Kidney (tissue), 13 donors: ENCODE measurements at regions not wholly inside any gene's neighbourhood (a gene's known extent, or its start where the extent isn't known, plus 50 kb on each side); places are given as distances from the start of the nearest gene placed in this dataset.

Experiments
- DNase-seq, 5 donors: peaks; one replicate each; pipeline ENCODE4 v3.0.0-alpha.2; 2013 to 2020
- FAIRE-seq: peaks from 2 replicates; lab custom pipeline; 2012; peaks lifted over from hg19 to GRCh38; lab: Jason Lieb, UNC
- H3K27ac ChIP-seq, 2 donors: one replicate each; pipeline ENCODE4 v1.7.0; 2013; ENCODE audit warnings: low read depth in 2 of 2, low read length in 2 of 2, inconsistent platforms in 1 of 2
- H3K27me3 ChIP-seq: one replicate; pipeline ENCODE4 v1.7.1; 2013; ENCODE audit warnings: low read length, inconsistent platforms; ENCODE audit not compliant: control insufficient read depth, insufficient read depth
- H3K36me3 ChIP-seq, 3 donors: one replicate each; pipeline versions ENCODE4 v1.7.0 to v1.7.1; 2013; ENCODE audit warnings: low read length in 3 of 3, control low read depth in 1 of 3, inconsistent platforms in 1 of 3; ENCODE audit not compliant: insufficient read depth in 3 of 3, control insufficient read depth in 2 of 3
- H3K4me1 ChIP-seq, 3 donors: one replicate each; pipeline versions ENCODE4 v1.7.0 to v1.7.1; 2013; ENCODE audit warnings: low read length in 3 of 3, inconsistent platforms in 1 of 3, low read depth in 1 of 3; ENCODE audit not compliant: control insufficient read depth in 2 of 3, insufficient read depth in 2 of 3
- H3K4me3 ChIP-seq, 3 donors: one replicate each; pipeline versions ENCODE4 v1.7.0 to v1.8.1; 2013; ENCODE audit warnings: low read length in 3 of 3, control low read depth in 1 of 3, inconsistent platforms in 1 of 3
- H3K9ac ChIP-seq, 3 donors: one replicate each; pipeline versions ENCODE4 v1.7.0 to v1.7.1; 2013; ENCODE audit warnings: low read length in 3 of 3, control low read depth in 1 of 3, inconsistent platforms in 1 of 3
- H3K9me3 ChIP-seq, 3 donors: one replicate each; pipeline versions ENCODE4 v1.7.0 to v1.7.1; 2013; ENCODE audit warnings: low read length in 3 of 3, control low read depth in 1 of 3, inconsistent platforms in 1 of 3; ENCODE audit not compliant: control insufficient read depth in 2 of 3, insufficient read depth in 1 of 3
- CTCF ChIP-seq: IDR thresholded peaks from 3 replicates; pipeline ENCODE4 v1.5.1; 2012; ENCODE audit warnings: mild to moderate bottlenecking, moderate library complexity, borderline replicate concordance; ENCODE audit not compliant: insufficient read depth; ENCODE audit errors: extremely low read depth
- intact Hi-C: fragments of 100-400 bp; cut with DNase I; formaldehyde crosslinking; loops from one replicate; pipeline ENCODE4 v1.11.1; 2022
- donor health status: control.
- donor health status: control.
- donor health status: control.
- donor health status: control.
- donor health status: control.
- donor health status: DM: yes; HTN: yes; CAD: no.
- donor health status: Normal renal cell carcinoma (clear cell type).

- DNase-seq (no peak), FAIRE-seq (no peak)
- Histone ChIP-seq H3K36me3 (no peaks in the 10 kb centered on the region), H3K9me3 (no peaks in the 10 kb centered on the region), H3K4me1 (no peaks in the 10 kb centered on the region), H3K9ac (no peak overlapping the region), H3K27ac (no peak overlapping the region), H3K4me3 (no peak overlapping the region), H3K27me3 (no peaks in the 10 kb centered on the region)
- intact Hi-C loops = no loop called here
- no peak for TF ChIP-seq CTCF
Measured at GRCh38 chr3:107870096-107870495, 220.7 kb downstream of the CD47 start.

GRCh38 chr3:107868449-107868848 lies 222.4 kb downstream of the CD47 start:
- no peak for TF ChIP-seq CTCF
- intact Hi-C loops = no loop called here
- H3K27ac ChIP-seq = no peak overlapping the region
- H3K9me3 ChIP-seq = no peaks in the 10 kb centered on the region
- no peak overlapping the region for H3K9ac ChIP-seq
- no peaks in the 10 kb centered on the region for H3K36me3 ChIP-seq
- H3K27me3 ChIP-seq = no peaks in the 10 kb centered on the region
- FAIRE-seq (no peak), DNase-seq (no peak)
- no peaks in the 10 kb centered on the region for H3K4me1 ChIP-seq
- no peak overlapping the region for H3K4me3 ChIP-seq

- no peak for DNase-seq
- H3K4me3 ChIP-seq = no peak overlapping the region
- H3K36me3 ChIP-seq = no peaks in the 10 kb centered on the region
- H3K4me1 ChIP-seq = no peaks in the 10 kb centered on the region
- H3K9ac ChIP-seq = no peak overlapping the region
- no peak for TF ChIP-seq CTCF
- no peak overlapping the region for H3K27ac ChIP-seq
- intact Hi-C loops = no loop called here
- FAIRE-seq = no peak
- H3K27me3 ChIP-seq = no peaks in the 10 kb centered on the region
- H3K9me3 ChIP-seq = no peaks in the 10 kb centered on the region
Measured at GRCh38 chr3:107861904-107862303, 228.9 kb downstream of the CD47 start.

- H3K27me3 ChIP-seq = no peaks in the 10 kb centered on the region
- H3K36me3 ChIP-seq = no peaks in the 10 kb centered on the region
- DNase-seq (no peak), FAIRE-seq (no peak)
- intact Hi-C loops = no loop called here
- no peaks in the 10 kb centered on the region for H3K4me1 ChIP-seq
- no peak overlapping the region for H3K27ac ChIP-seq
- no peaks in the 10 kb centered on the region for H3K9me3 ChIP-seq
- H3K4me3 ChIP-seq = no peak overlapping the region
- TF ChIP-seq CTCF = no peak
- no peak overlapping the region for H3K9ac ChIP-seq
Measured at GRCh38 chr3:107861422-107861821, 229.4 kb downstream of the CD47 start.
